Activated CD4-positive, alpha-beta T cell treated with anti-CD3 and anti-CD28 coated beads for 4 hours (primary cell): ENCODE measurements at regions not wholly inside any gene's neighbourhood (a gene's known extent, or its start where the extent isn't known, plus 50 kb on each side); places are given as distances from the start of the nearest gene placed in this dataset.

ENCODE experiments used
- DNase-seq, 2 donors: peaks; one replicate each; pipeline ENCODE4 v3.0.0-alpha.2; 2020

GRCh38 chr5:165143741-165144140, 1638.3 kb downstream of the MAT2B start:
- DNase-seq: no peak

GRCh38 chr5:165149431-165149830, 1644.0 kb downstream of the MAT2B start:
- no peak for DNase-seq

GRCh38 chr5:165152058-165152457, 1646.6 kb downstream of the MAT2B start:
- no peak for DNase-seq

DNA sequence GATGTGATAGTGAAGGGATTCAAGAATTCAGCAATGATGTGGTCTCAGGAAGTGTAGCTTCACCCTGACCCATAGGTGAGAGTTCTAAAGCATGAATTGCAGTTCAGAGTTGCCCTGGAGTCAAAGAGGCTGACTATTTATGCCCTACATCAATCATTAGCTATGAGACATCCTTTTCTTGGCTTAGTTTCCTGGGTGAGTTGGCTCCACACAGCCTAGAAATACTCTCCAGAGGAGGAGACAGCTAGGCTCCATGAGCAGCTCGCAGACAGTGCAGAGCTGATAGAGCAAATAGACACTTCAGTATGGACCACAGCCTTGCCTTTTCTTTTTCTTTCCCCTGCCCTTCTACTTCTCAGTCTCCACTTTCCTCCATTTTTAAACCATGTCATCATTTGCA, 1651.8 kb downstream of the MAT2B start:
- DNase-seq: no peak

DNA sequence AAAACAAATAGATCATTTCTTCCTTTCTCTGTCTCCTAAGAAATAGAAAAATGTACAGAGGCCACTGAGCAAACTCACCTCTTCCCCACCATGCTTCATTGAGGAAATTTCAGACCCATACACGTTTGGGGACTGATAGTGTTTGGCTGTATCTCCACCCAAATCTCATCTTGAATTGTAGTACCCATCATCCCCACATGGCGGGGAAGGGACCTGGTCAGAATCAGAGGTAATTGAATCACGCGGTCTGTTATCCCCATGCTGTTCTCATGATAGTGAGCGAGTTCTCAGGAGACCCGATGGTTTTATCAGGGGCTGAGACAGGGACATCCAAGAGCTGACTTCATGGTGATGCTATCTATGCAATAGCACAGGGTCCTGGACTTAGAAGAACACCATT, 1655.8 kb downstream of the MAT2B start:
- DNase-seq: no peak

GRCh38 chr5:165163861-165164260, 1658.4 kb downstream of the MAT2B start:
- no peak for DNase-seq

DNA sequence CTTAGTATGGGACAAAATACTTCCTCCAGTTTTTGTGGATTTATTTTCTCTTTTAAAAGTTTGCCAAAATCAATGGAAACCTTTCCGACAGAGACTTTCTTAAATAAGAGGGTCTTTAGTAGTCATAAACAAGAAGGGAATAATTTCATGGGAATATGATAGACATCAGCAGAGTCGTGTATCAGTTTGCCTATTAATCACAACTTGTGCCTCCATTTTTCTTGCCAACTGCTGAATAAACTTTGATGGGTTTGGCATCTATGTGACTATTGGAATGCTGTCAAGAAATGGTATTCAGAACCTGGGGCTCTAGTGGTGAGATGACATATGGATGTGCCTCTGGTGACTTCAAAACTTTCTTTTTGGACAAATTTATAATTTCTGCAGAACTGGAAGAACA, 1668.2 kb downstream of the MAT2B start:
- DNase-seq: no peak

GRCh38 chr5:165175041-165175440, 1669.6 kb downstream of the MAT2B start:
- DNase-seq: no peak

DNA sequence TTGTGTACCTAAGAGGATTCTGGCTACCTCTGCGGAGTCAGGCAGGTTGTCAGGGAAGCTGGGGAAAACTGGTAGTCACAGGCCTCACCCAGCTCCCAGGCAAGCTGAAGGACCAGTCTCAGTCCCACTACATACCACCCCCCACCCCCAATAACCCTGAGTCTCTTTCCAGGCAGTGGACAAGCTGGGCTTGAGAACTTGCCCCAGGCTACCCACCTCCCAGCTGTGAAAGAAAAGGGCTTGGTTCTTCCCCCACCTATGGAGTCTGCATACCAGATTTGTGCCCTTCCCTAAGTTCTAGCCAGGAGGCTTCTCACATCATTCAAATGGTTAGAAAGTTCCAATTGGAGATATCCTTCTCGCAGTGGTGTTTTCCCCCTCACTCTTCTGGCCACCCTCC, 1678.8 kb downstream of the MAT2B start:
- DNase-seq: no peak

- DNase-seq: no peak
Observed at GRCh38 chr5:165185716-165186115, 1680.3 kb downstream of the MAT2B start.

- DNase-seq: no peak
Observed at GRCh38 chr5:165187815-165188214, 1682.4 kb downstream of the MAT2B start.

- no peak for DNase-seq
Observed at GRCh38 chr5:165188556-165189175, 1683.2 kb downstream of the MAT2B start.

GRCh38 chr5:165196961-165197360, 1691.5 kb downstream of the MAT2B start:
- no peak for DNase-seq

- DNase-seq: no peak
Observed at GRCh38 chr5:165201369-165201768, 1696.0 kb downstream of the MAT2B start.

DNA sequence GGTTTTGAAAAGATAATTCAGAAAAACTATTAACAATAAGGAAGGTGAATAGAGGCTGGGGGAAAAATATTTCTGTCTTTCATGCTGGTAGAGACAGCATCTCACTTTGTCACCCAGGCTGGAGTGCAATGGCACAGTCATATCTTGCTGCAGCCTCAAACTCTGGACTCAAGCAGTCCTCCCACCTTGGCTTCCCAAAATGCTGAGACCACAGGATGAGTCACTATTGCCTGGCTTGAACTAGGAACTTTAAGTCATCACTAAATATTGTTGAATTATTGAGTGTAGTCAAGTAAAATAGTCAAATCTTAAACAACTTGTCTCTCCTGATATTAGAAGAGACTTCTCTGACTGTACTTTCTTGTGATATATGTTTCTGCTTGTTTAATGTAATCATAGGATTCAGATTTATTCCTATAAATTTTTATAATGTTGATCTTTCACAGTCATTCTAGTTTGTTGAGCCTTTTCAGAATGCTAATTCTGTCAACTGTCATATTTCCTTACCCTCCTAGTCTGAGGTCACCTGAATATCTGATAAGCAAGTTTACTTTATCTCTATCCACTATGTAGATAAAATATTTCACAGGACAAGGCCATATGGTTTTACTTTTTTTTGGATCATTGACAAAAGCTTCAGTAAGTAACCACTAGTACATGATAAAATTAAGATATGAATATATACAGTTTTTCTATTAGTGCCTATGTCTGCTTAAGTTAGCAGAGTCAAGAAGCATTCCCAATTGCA, 1696.5 kb downstream of the MAT2B start:
- DNase-seq: no peak

DNA sequence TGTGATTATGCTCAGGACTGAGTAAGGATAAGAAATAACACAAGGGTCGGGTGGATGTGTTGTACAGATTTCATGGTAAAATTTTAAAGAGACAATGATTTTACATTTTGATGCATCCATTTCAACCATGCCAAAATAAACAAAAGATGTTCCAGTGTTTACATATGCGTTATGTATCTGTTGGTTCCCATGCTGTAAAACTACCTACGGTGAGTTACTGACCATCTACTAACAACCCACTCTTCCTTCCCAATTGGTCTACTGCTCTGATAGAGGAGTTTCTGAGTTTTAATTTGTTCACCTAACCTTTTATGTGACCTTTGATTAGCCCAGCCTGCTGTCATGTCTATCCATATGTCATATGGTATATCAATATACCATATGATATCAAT, 1697.1 kb downstream of the MAT2B start:
- no peak for DNase-seq

DNA sequence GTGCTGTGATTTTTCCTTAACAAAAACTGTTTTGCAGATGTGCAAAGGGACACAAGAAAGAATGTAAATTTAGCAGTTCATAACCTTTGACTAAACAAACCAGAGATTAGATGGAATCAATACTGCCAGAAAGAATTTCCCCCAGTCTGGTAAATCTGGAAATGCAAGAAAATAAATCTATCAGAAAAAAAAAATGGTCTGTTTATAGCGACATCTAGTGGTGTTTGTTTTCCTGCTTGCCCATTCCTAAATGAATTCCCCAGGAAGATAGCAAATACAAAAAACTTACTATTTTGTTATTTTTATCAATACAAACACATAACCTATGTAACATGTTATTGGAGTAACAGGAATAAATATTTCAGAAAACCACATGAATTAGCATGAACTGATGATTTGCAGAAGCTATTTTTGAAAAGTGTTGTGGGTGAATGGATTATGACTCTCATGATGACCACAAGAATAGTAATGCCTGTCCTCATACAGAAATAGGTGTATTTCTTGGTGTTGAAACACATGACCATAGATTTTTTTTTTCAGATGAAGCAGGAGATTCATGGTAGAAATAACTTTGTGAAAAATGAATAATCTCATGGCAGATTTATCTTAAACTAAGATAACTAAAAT, 1703.8 kb downstream of the MAT2B start:
- no peak for DNase-seq

DNA sequence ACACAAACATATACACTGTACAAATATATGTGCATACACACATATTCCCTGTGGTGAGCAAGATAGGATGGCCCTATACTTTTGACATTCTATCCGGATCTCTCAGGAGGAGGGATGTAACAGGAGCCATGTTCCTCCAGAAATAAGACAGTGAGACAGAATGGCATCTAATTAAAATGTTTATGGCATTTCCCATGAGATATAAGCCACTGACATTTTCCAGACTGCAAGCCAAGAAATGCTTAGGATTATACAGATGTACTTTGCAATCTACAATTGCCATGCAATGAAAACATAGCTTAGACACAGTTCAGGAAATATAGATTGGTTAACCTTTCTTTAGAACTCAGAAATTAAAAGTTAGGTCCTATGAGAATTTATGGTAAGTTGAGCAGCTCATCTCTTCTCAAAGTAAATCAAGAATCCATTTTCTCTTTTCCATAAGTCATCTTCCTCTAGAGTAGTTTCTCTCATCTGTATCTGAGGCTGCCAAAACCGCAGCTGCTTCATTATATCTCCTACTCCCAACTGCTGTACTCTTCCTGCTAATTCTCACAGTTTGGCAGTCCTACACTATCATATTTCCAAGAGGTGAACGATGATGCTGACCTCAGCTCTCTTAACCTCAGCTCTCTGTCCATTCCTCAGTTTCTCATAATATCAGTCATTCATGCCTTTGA, 1719.1 kb downstream of the MAT2B start:
- no peak for DNase-seq

- no peak for DNase-seq
Observed at GRCh38 chr5:165227515-165227914, 1722.1 kb downstream of the MAT2B start.

GRCh38 chr5:165228184-165228583, 1722.8 kb downstream of the MAT2B start:
- DNase-seq: no peak

- DNase-seq: no peak
Observed at GRCh38 chr5:165231821-165232508, 1726.5 kb downstream of the MAT2B start.

- DNase-seq: no peak
Observed at GRCh38 chr5:165232509-165233028, 1727.2 kb downstream of the MAT2B start.

DNA sequence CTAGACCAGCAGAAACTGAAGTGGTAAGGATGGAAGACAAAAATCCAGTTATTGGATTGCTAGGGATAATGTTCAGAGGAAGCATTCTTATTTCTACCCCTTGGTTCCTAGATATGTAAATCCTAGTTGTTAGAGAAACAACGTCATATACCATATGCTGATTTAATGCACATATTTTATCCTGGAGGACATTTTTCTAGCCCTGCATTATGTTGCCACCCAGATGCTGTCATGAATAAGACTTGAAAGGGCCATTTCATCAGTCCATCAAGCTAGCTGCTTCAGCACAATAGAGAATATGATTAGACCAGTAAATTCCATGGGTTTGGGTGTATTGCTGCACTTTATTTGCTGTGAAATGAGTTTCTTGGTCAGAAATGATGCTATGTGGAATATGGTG, 1736.4 kb downstream of the MAT2B start:
- DNase-seq: no peak
